Fibroblast of lung (primary cell): ENCODE measurements at regions not wholly inside any gene's neighbourhood (a gene's known extent, or its start where the extent isn't known, plus 50 kb on each side); places are given as distances from the start of the nearest gene placed in this dataset.

Experiments used
- EZH2 ChIP-seq: IDR thresholded peaks from 2 replicates; pipeline ENCODE4 v1.5.1; 2012; ENCODE audit warnings: low read length, control low read depth, mild to moderate bottlenecking; ENCODE audit errors: missing control alignments
- TF ChIP-seq, protein P1 (sequence below), 2 donors: IDR thresholded peaks in 1 of 2; conservative IDR thresholded peaks in 1 of 2; 1 replicate in 1 of 2; 2 replicates in 1 of 2; pipeline ENCODE4 v1.5.1; 2011 to 2012; ENCODE audit warnings: low read length in 2 of 2, control low read depth in 1 of 2, inconsistent platforms in 1 of 2, low read depth in 1 of 2, mild to moderate bottlenecking in 1 of 2

DNA sequence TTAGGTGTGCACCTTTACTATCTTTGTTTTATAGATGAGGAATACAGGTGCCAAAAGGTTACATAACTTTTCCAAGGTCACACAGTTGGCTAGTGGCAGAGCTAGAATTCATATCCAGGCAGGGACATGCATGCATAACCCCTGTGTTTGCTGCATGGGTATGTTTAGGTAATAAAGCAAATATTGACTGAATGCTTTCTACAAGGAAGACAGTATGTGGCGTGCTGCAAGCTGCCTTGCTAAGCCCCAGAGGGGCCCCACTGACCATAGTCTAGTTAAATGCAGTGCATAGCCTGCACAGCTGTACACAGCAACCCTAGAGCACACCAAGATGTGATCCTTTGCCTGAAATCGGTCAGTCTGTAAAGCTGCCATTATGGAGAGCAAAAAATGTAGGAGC lies 320.5 kb upstream of the IGFBP7 start:
- TF ChIP-seq, protein P1, sequence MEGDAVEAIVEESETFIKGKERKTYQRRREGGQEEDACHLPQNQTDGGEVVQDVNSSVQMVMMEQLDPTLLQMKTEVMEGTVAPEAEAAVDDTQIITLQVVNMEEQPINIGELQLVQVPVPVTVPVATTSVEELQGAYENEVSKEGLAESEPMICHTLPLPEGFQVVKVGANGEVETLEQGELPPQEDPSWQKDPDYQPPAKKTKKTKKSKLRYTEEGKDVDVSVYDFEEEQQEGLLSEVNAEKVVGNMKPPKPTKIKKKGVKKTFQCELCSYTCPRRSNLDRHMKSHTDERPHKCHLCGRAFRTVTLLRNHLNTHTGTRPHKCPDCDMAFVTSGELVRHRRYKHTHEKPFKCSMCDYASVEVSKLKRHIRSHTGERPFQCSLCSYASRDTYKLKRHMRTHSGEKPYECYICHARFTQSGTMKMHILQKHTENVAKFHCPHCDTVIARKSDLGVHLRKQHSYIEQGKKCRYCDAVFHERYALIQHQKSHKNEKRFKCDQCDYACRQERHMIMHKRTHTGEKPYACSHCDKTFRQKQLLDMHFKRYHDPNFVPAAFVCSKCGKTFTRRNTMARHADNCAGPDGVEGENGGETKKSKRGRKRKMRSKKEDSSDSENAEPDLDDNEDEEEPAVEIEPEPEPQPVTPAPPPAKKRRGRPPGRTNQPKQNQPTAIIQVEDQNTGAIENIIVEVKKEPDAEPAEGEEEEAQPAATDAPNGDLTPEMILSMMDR (conservative IDR thresholded peaks at IDR 0.05 in 1 of 2, IDR thresholded peaks at IDR 0.05 in 1 of 2; ENCODE audit: low read depth in 1 of 2, low read length in 2 of 2) = no peak
- TF ChIP-seq EZH2 = no peak
